ENCODE measurements at regions not wholly inside any gene's neighbourhood (a gene's known extent, or its start where the extent isn't known, plus 50 kb on each side); places are given as distances from the start of the nearest gene placed in this dataset.

DNA sequence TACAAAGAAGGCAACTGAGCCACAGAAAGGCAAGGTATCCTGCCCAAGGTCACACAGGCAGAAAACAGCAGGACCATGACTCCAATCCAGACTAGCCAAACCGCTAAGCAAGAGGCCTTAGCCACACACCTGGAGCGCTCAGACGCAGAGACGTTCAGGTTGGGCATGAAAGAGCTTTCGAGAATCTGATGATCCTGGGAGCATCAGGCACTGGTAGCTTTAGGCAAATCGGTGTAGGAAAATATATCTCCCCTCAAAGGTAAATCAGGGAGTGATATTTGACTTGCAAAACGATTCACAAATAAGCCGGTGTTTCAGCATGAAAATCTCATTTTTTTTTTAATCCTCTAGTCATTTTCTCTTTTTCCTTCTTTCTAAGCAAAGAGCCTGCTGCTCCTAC, 279.0 kb downstream of the MRTFB start:
- no peak overlapping the region; the same call in 1 of the 2 replicates for H2AFZ ChIP-seq (ENCODE audit: control insufficient read depth, low read depth, low read length)
- H3K4me1 ChIP-seq (ENCODE audit: control insufficient read depth, insufficient read depth, low read length): peaks cover 14% of the 10 kb centered on the region
- FAIRE-seq: no peak
- SMC1A ChIA-PET (ENCODE audit: uncharacterized antibody, unreplicated experiment): interaction anchor here (0.6 kb wide), 1 partner anchor 39 kb away, joined by 3 read pairs; no protein-coding TSS in a partner anchor
- intact Hi-C loops (cut with micrococcal nuclease; ENCODE audit: unreplicated experiment): no loop called here
- ATAC-seq: no peak
- H3K9ac ChIP-seq (ENCODE audit: control insufficient read depth, insufficient read depth, low read length): no peak overlapping the region
- no peak for TF ChIP-seq ZBTB33 (IDR thresholded peaks at IDR 0.05)
- TF ChIP-seq ASH2L (IDR thresholded peaks at IDR 0.05; ENCODE audit: borderline replicate concordance, low read depth): no peak
- TF ChIP-seq EZH2 (IDR thresholded peaks at IDR 0.05; ENCODE audit: borderline replicate concordance, control insufficient read depth, low read depth, low read length): no peak
- TF ChIP-seq JUNB (IDR thresholded peaks at IDR 0.05): no peak
- no peak for TF ChIP-seq TBL1XR1 (IDR thresholded peaks at IDR 0.05; ENCODE audit: low read depth, low read length)
- no peak for TF ChIP-seq SMARCA5 (IDR thresholded peaks at IDR 0.05)
- TF ChIP-seq RUNX3 (IDR thresholded peaks at IDR 0.05; ENCODE audit: low read length): no peak
- TF ChIP-seq TCF7 (IDR thresholded peaks at IDR 0.05; ENCODE audit: borderline replicate concordance): no peak
- no peak for TF ChIP-seq GATAD2B (conservative IDR thresholded peaks at IDR 0.05; ENCODE audit: low read depth)
- no peak for TF ChIP-seq MTA2 (IDR thresholded peaks at IDR 0.05; ENCODE audit: low read depth)
- no peak for TF ChIP-seq RB1 (IDR thresholded peaks at IDR 0.05; ENCODE audit: borderline replicate concordance)
- no peak for TF ChIP-seq E2F8 (IDR thresholded peaks at IDR 0.05; ENCODE audit: low read depth, partially characterized antibody)
- TF ChIP-seq ZNF217 (IDR thresholded peaks at IDR 0.05): no peak
- no peak for TF ChIP-seq POLR2AphosphoS2 (IDR thresholded peaks at IDR 0.05; ENCODE audit: low read depth, low read length)
- TF ChIP-seq SREBF2 (IDR thresholded peaks at IDR 0.05; ENCODE audit: low read length): no peak
- TF ChIP-seq SKIL (IDR thresholded peaks at IDR 0.05; ENCODE audit: low read depth, poor library complexity, severe bottlenecking): no peak
- TF ChIP-seq FOS (IDR thresholded peaks at IDR 0.05; ENCODE audit: borderline replicate concordance, extremely low read depth, insufficient read length): no peak
- TF ChIP-seq ESRRA (IDR thresholded peaks at IDR 0.05; ENCODE audit: low read length): no peak
- RAD21 ChIA-PET (ENCODE audit: unreplicated experiment): no interaction called here
- no peaks in the 10 kb centered on the region for H4K20me1 ChIP-seq (ENCODE audit: control insufficient read depth, insufficient read depth)
- H3K36me3 ChIP-seq (ENCODE audit: control insufficient read depth in 2 of 2, insufficient read depth in 2 of 2, low read length in 1 of 2): no peaks in the 10 kb centered on the region
- 39% methylated on average over 8 of the region's 8 CpGs for WGBS (ENCODE audit: insufficient coverage, insufficient replicate concordance, low lambda C conversion rate, missing lambda C conversion rate)
- CTCF ChIA-PET: no interaction called here
- H3K79me2 ChIP-seq (ENCODE audit: control insufficient read depth, insufficient read depth, low read length): no peaks in the 10 kb centered on the region
- DNase-seq (ENCODE audit: low read depth, low spot score): no peak
- H3K9me3 ChIP-seq (replicated peaks; ENCODE audit: control insufficient read depth, insufficient read depth, low read length): no peaks in the 10 kb centered on the region
- H3K27ac ChIP-seq (ENCODE audit: control insufficient read depth, insufficient read depth): no peak overlapping the region
- H3K4me3 ChIP-seq: no peak overlapping the region
- in situ Hi-C loops (cut with MboI): no loop called here
- POLR2A ChIA-PET: no interaction called here
- no peaks in the 10 kb centered on the region for H3K27me3 ChIP-seq (replicated peaks in 1 of 2; ENCODE audit: control insufficient read depth in 2 of 2, insufficient read depth in 2 of 2, low read length in 1 of 2)
- BruUV-seq (replicated peaks): no TSS peak
- 0 out of 2 replicates have a peak overlapping the region, but pooled peaks have one; percentile 5 for H3K4me2 ChIP-seq (ENCODE audit: control insufficient read depth, insufficient read depth)
